HEK293 (cell line): ENCODE measurements at regions not wholly inside any gene's neighbourhood (a gene's known extent, or its start where the extent isn't known, plus 50 kb on each side); places are given as distances from the start of the nearest gene placed in this dataset.

Source experiments
- BCL11B ChIP-seq: fragments of 450-650 bp; formaldehyde crosslinking; IDR thresholded peaks from 2 replicates; pipeline ENCODE4 v1.5.1; 2016; ENCODE audit warnings: low read depth, missing biosample characterization, missing genetic modification characterization
- MZF1 ChIP-seq: fragments of 450-650 bp; formaldehyde crosslinking; IDR thresholded peaks from 2 replicates; pipeline ENCODE4 v1.5.1; 2017; ENCODE audit warnings: missing biosample characterization, missing genetic modification characterization, borderline replicate concordance
- YY1 ChIP-seq: fragments of 450-650 bp; formaldehyde crosslinking; IDR thresholded peaks from 2 replicates; pipeline ENCODE4 v1.5.1; 2018; ENCODE audit warnings: missing biosample characterization, missing genetic modification characterization
- ZNF423 ChIP-seq: fragments of 450-650 bp; formaldehyde crosslinking; IDR thresholded peaks from 2 replicates; pipeline ENCODE4 v1.5.1; 2016; ENCODE audit warnings: missing biosample characterization, missing genetic modification characterization
- ZNF555 ChIP-seq: fragments of 450-650 bp; formaldehyde crosslinking; conservative IDR thresholded peaks from 2 replicates; pipeline ENCODE4 v1.5.1; 2017; ENCODE audit warnings: missing biosample characterization, mild to moderate bottlenecking, missing genetic modification characterization, inconsistent platforms
- ZNF707 ChIP-seq: fragments of 450-650 bp; formaldehyde crosslinking; IDR thresholded peaks from 2 replicates; pipeline ENCODE4 v1.5.1; 2016; ENCODE audit warnings: missing biosample characterization, missing genetic modification characterization
- ZNF76 ChIP-seq: fragments of 450-650 bp; formaldehyde crosslinking; IDR thresholded peaks from 2 replicates; pipeline ENCODE4; 2016; ENCODE audit warnings: low read depth, missing biosample characterization, missing genetic modification characterization, borderline replicate concordance
- TF ChIP-seq, protein P1 (sequence below): fragments of 450-650 bp; formaldehyde crosslinking; IDR thresholded peaks from 2 replicates; pipeline ENCODE4 v1.5.1; 2016; ENCODE audit warnings: missing biosample characterization, missing genetic modification characterization
- TF ChIP-seq, protein P2 (sequence below): fragments of 450-650 bp; formaldehyde crosslinking; IDR thresholded peaks from 2 replicates; pipeline ENCODE4 v1.5.1; 2016; ENCODE audit warnings: missing biosample characterization, missing genetic modification characterization

DNA sequence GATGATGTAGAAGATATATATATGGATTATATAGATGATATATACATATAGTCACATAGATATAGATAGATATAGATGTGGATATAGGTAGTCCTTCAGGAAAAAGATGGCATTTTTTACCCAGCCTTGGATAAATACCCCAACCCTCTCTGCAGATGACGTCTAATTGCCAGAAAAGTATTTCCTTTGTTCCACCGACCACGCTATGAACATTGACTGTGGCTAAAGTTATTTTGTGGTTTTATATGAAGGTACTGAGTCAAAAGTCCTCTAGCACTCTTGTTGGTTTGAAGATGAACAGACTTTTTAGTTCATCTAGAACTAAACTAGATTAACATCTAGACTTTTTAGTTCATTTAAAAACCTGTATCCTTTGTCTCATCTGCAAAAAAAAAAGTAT is 207.7 kb downstream of the PLOD2 start:
- TF ChIP-seq, protein P1, sequence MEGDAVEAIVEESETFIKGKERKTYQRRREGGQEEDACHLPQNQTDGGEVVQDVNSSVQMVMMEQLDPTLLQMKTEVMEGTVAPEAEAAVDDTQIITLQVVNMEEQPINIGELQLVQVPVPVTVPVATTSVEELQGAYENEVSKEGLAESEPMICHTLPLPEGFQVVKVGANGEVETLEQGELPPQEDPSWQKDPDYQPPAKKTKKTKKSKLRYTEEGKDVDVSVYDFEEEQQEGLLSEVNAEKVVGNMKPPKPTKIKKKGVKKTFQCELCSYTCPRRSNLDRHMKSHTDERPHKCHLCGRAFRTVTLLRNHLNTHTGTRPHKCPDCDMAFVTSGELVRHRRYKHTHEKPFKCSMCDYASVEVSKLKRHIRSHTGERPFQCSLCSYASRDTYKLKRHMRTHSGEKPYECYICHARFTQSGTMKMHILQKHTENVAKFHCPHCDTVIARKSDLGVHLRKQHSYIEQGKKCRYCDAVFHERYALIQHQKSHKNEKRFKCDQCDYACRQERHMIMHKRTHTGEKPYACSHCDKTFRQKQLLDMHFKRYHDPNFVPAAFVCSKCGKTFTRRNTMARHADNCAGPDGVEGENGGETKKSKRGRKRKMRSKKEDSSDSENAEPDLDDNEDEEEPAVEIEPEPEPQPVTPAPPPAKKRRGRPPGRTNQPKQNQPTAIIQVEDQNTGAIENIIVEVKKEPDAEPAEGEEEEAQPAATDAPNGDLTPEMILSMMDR = no peak
- TF ChIP-seq ZNF423 (tag by site-specific recombination) = no peak
- no peak for TF ChIP-seq ZNF76 (tag by site-specific recombination)
- no peak for TF ChIP-seq ZNF707 (tag by site-specific recombination)
- TF ChIP-seq YY1 (tag by site-specific recombination) = no peak
- TF ChIP-seq BCL11B (tag by site-specific recombination) = no peak
- TF ChIP-seq MZF1 (tag by site-specific recombination) = no peak
- TF ChIP-seq, protein P2, sequence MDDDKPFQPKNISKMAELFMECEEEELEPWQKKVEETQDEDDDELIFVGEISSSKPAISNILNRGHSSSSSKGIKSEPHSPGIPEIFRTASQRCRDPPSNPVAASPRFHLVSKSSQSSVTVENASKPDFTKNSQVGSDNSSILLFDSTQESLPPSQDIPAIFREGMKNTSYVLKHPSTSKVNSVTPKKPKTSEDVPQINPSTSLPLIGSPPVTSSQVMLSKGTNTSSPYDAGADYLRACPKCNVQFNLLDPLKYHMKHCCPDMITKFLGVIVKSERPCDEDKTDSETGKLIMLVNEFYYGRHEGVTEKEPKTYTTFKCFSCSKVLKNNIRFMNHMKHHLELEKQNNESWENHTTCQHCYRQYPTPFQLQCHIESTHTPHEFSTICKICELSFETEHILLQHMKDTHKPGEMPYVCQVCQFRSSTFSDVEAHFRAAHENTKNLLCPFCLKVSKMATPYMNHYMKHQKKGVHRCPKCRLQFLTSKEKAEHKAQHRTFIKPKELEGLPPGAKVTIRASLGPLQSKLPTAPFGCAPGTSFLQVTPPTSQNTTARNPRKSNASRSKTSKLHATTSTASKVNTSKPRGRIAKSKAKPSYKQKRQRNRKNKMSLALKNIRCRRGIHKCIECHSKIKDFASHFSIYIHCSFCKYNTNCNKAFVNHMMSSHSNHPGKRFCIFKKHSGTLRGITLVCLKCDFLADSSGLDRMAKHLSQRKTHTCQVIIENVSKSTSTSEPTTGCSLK (tag by site-specific recombination) = no peak
- TF ChIP-seq ZNF555 = no peak
